Activated CD8-positive, alpha-beta T cell treated with anti-CD3 and anti-CD28 coated beads, Interleukin-2, amount 10 ng/mL, durations not matched to agents 7 days and 5 days (primary cell): ENCODE measurements at regions not wholly inside any gene's neighbourhood (a gene's known extent, or its start where the extent isn't known, plus 50 kb on each side); places are given as distances from the start of the nearest gene placed in this dataset.
A peak's percentile ranks its signal among the peaks of the same experiment; 100 is the strongest.

Experiments
- ATAC-seq: fragments of 150-1000 bp; cut with Tn5 transposase; one replicate; pipeline ENCODE4 v1.10.0; 2021; ENCODE audit warnings: moderate library complexity
- CTCF ChIA-PET: fragments of 350-600 bp; sonication (Branson Sonifier 250); formaldehyde crosslinking; loops from one replicate; lab custom pipeline; 2021; ENCODE audit warnings: antibody characterized with exemption; lab: Charles Lee
- POLR2A ChIA-PET: fragments of 350-600 bp; sonication (Branson Sonifier 250); formaldehyde crosslinking; loops from one replicate; lab custom pipeline; 2021; ENCODE audit warnings: antibody characterized with exemption; lab: Charles Lee
- DNase-seq: peaks from one replicate; pipeline ENCODE4 v3.0.0-alpha.2; 2020
- H3K27ac Mint-ChIP-seq: one replicate; pipeline ENCODE4 v1.8.0; 2021; ENCODE audit warnings: mild to moderate bottlenecking, mixed read lengths
- H3K27me3 Mint-ChIP-seq: one replicate; pipeline ENCODE4 v1.8.0; 2021; ENCODE audit warnings: low read depth, mixed read lengths
- H3K36me3 Mint-ChIP-seq: one replicate; pipeline ENCODE4 v1.8.0; 2021; ENCODE audit warnings: low read depth, mixed read lengths
- H3K4me1 Mint-ChIP-seq: one replicate; pipeline ENCODE4 v1.8.0; 2021; ENCODE audit warnings: low read depth, mixed read lengths
- H3K4me3 Mint-ChIP-seq: one replicate; pipeline ENCODE4 v1.8.0; 2021; ENCODE audit warnings: mild to moderate bottlenecking, mixed read lengths
- H3K9me3 Mint-ChIP-seq: one replicate; pipeline ENCODE4 v1.8.0; 2022; ENCODE audit warnings: mixed read lengths; ENCODE audit not compliant: insufficient read depth

GRCh38 chr1:30478283-30478682 is 245.1 kb downstream of the MATN1 start:
- ATAC-seq, result no peak
- peaks cover 8% of the 10 kb centered on the region for H3K9me3 Mint-ChIP-seq
- DNase-seq, result peak; percentile 5
- H3K27ac Mint-ChIP-seq, result no peak overlapping the region
- no peaks in the 10 kb centered on the region for H3K27me3 Mint-ChIP-seq
- no peaks in the 10 kb centered on the region for H3K4me1 Mint-ChIP-seq
- CTCF ChIA-PET, result no interaction called here
- no peak overlapping the region for H3K4me3 Mint-ChIP-seq
- POLR2A ChIA-PET, result no interaction called here
- no peaks in the 10 kb centered on the region for H3K36me3 Mint-ChIP-seq

GRCh38 chr1:30477588-30477987 is 245.8 kb downstream of the MATN1 start:
- Mint-ChIP-seq H3K4me3 (no peak overlapping the region), H3K27me3 (no peaks in the 10 kb centered on the region), H3K27ac (no peak overlapping the region), H3K9me3 (peaks cover 8% of the 10 kb centered on the region), H3K4me1 (no peaks in the 10 kb centered on the region), H3K36me3 (no peaks in the 10 kb centered on the region)
- ChIA-PET POLR2A (no interaction called here), CTCF (no interaction called here)
- DNase-seq (no peak), ATAC-seq (no peak)

GRCh38 chr1:30476911-30477459 is 246.4 kb downstream of the MATN1 start:
- CTCF ChIA-PET, result no interaction called here
- POLR2A ChIA-PET, result no interaction called here
- Mint-ChIP-seq H3K9me3 (peaks cover 5% of the 10 kb centered on the region), H3K27ac (no peak overlapping the region), H3K27me3 (no peaks in the 10 kb centered on the region), H3K4me1 (no peaks in the 10 kb centered on the region), H3K4me3 (no peak overlapping the region), H3K36me3 (no peaks in the 10 kb centered on the region)
- DNase-seq, result peak; percentile 4
- ATAC-seq, result no peak

GRCh38 chr1:30476476-30476875 is 246.9 kb downstream of the MATN1 start:
- ATAC-seq (no peak), DNase-seq (no peak)
- peaks cover under 1% of the 10 kb centered on the region for H3K9me3 Mint-ChIP-seq
- ChIA-PET POLR2A (no interaction called here), CTCF (no interaction called here)
- no peaks in the 10 kb centered on the region for H3K4me1 Mint-ChIP-seq
- no peak overlapping the region for H3K4me3 Mint-ChIP-seq
- H3K27me3 Mint-ChIP-seq, result no peaks in the 10 kb centered on the region
- H3K27ac Mint-ChIP-seq, result no peak overlapping the region
- no peaks in the 10 kb centered on the region for H3K36me3 Mint-ChIP-seq

- CTCF ChIA-PET, result no interaction called here
- no peaks in the 10 kb centered on the region for H3K36me3 Mint-ChIP-seq
- POLR2A ChIA-PET, result no interaction called here
- H3K9me3 Mint-ChIP-seq, result no peaks in the 10 kb centered on the region
- H3K4me3 Mint-ChIP-seq, result no peak overlapping the region
- H3K4me1 Mint-ChIP-seq, result no peaks in the 10 kb centered on the region
- no peak overlapping the region for H3K27ac Mint-ChIP-seq
- H3K27me3 Mint-ChIP-seq, result no peaks in the 10 kb centered on the region
- ATAC-seq (no peak), DNase-seq (no peak)
Measured at GRCh38 chr1:30475966-30476365, 247.4 kb downstream of the MATN1 start.

- Mint-ChIP-seq H3K4me3 (no peak overlapping the region), H3K36me3 (no peaks in the 10 kb centered on the region), H3K27me3 (no peaks in the 10 kb centered on the region), H3K9me3 (no peaks in the 10 kb centered on the region), H3K27ac (no peak overlapping the region), H3K4me1 (no peaks in the 10 kb centered on the region)
- CTCF ChIA-PET, result no interaction called here
- ATAC-seq (no peak), DNase-seq (no peak)
- POLR2A ChIA-PET, result no interaction called here
Measured at GRCh38 chr1:30475201-30475600, 248.2 kb downstream of the MATN1 start.

GRCh38 chr1:30474818-30475200 is 248.6 kb downstream of the MATN1 start:
- H3K27ac Mint-ChIP-seq, result no peak overlapping the region
- no peak for ATAC-seq
- H3K4me1 Mint-ChIP-seq, result no peaks in the 10 kb centered on the region
- ChIA-PET POLR2A (no interaction called here), CTCF (no interaction called here)
- no peak for DNase-seq
- no peaks in the 10 kb centered on the region for H3K36me3 Mint-ChIP-seq
- H3K9me3 Mint-ChIP-seq, result no peaks in the 10 kb centered on the region
- H3K27me3 Mint-ChIP-seq, result no peaks in the 10 kb centered on the region
- H3K4me3 Mint-ChIP-seq, result no peak overlapping the region

- Mint-ChIP-seq H3K27ac (no peak overlapping the region), H3K4me3 (no peak overlapping the region), H3K36me3 (no peaks in the 10 kb centered on the region), H3K9me3 (no peaks in the 10 kb centered on the region), H3K4me1 (no peaks in the 10 kb centered on the region), H3K27me3 (no peaks in the 10 kb centered on the region)
- DNase-seq (no peak), ATAC-seq (no peak)
- ChIA-PET CTCF (interaction anchor here (1.2 kb wide), 1 partner anchor 94 kb away, joined by 5 read pairs; no protein-coding TSS in a partner anchor), POLR2A (no interaction called here)
Measured at GRCh38 chr1:30473922-30474817, 249.2 kb downstream of the MATN1 start.

GRCh38 chr1:30472526-30472925 is 250.9 kb downstream of the MATN1 start:
- CTCF ChIA-PET, result no interaction called here

GRCh38 chr1:30472009-30472408 is 251.4 kb downstream of the MATN1 start:
- POLR2A ChIA-PET, result no interaction called here
- DNase-seq, result no peak
- no peak overlapping the region for H3K27ac Mint-ChIP-seq

More at GRCh38 chr1:30472526-30472925, 250.9 kb downstream of the MATN1 start:
- Mint-ChIP-seq H3K4me3 (no peak overlapping the region), H3K9me3 (no peaks in the 10 kb centered on the region), H3K4me1 (no peaks in the 10 kb centered on the region), H3K27ac (no peak overlapping the region), H3K36me3 (no peaks in the 10 kb centered on the region), H3K27me3 (no peaks in the 10 kb centered on the region)
- DNase-seq, result no peak
- no peak for ATAC-seq
- POLR2A ChIA-PET, result no interaction called here

GRCh38 chr1:30471307-30471706 is 252.1 kb downstream of the MATN1 start:
- Mint-ChIP-seq H3K4me3 (no peak overlapping the region), H3K4me1 (no peaks in the 10 kb centered on the region), H3K27me3 (no peaks in the 10 kb centered on the region), H3K27ac (no peak overlapping the region), H3K36me3 (no peaks in the 10 kb centered on the region), H3K9me3 (no peaks in the 10 kb centered on the region)
- CTCF ChIA-PET, result no interaction called here
- POLR2A ChIA-PET, result no interaction called here
- ATAC-seq (no peak), DNase-seq (no peak)

More at GRCh38 chr1:30472009-30472408, 251.4 kb downstream of the MATN1 start:
- Mint-ChIP-seq H3K4me1 (no peaks in the 10 kb centered on the region), H3K4me3 (no peak overlapping the region), H3K36me3 (no peaks in the 10 kb centered on the region), H3K9me3 (no peaks in the 10 kb centered on the region), H3K27me3 (no peaks in the 10 kb centered on the region)
- ATAC-seq, result no peak
- CTCF ChIA-PET, result no interaction called here

GRCh38 chr1:30469426-30469825 is 254.0 kb downstream of the MATN1 start:
- Mint-ChIP-seq H3K27ac (no peak overlapping the region), H3K36me3 (no peaks in the 10 kb centered on the region), H3K4me1 (no peaks in the 10 kb centered on the region), H3K9me3 (no peaks in the 10 kb centered on the region), H3K4me3 (no peak overlapping the region), H3K27me3 (no peaks in the 10 kb centered on the region)
- DNase-seq (no peak), ATAC-seq (no peak)
- POLR2A ChIA-PET, result no interaction called here
- CTCF ChIA-PET, result no interaction called here
